K562 (cell line): ENCODE measurements at regions not wholly inside any gene's neighbourhood (a gene's known extent, or its start where the extent isn't known, plus 50 kb on each side); places are given as distances from the start of the nearest gene placed in this dataset.

ENCODE experiments used
- CEBPG ChIP-seq, 3 experiments: fragments of 200-800 bp in 1 of 3; sonication (Bioruptor generic) in 1 of 3; sonication (generic) in 1 of 3; formaldehyde crosslinking in 1 of 3; IDR thresholded peaks in 2 of 3; conservative IDR thresholded peaks in 1 of 3; 2 replicates each; pipeline versions ENCODE4 v1.6.1 to v1.8.0; 2016 to 2022; ENCODE audit warnings: missing compliant biosample characterization in 2 of 3, missing genetic modification characterization in 2 of 3, mild to moderate bottlenecking in 1 of 3, missing genetic modification reagents in 1 of 3
- E4F1 ChIP-seq: fragments of 250-450 bp; sonication (Bioruptor Pico); IDR thresholded peaks from 2 replicates; pipeline ENCODE4 v1.5.0; 2021; ENCODE audit warnings: mild to moderate bottlenecking, borderline replicate concordance
- HIVEP1 ChIP-seq: fragments of 250-450 bp; sonication (Bioruptor Pico); IDR thresholded peaks from 2 replicates; pipeline ENCODE4 v1.4.0; 2020; ENCODE audit warnings: mild to moderate bottlenecking
- KDM2B ChIP-seq: fragments of 250-450 bp; sonication (Bioruptor Pico); IDR thresholded peaks from 2 replicates; pipeline ENCODE4 v1.8.0; 2021; ENCODE audit warnings: mild to moderate bottlenecking, moderate library complexity
- SMARCA4 ChIP-seq: fragments of 450-650 bp; IDR thresholded peaks from 2 replicates; pipeline ENCODE4 v1.6.1; 2016
- TAF7 ChIP-seq: fragments of 450-650 bp; IDR thresholded peaks from 2 replicates; pipeline ENCODE4 v1.6.1; 2016; ENCODE audit warnings: missing genetic modification characterization, missing compliant biosample characterization
- TOE1 ChIP-seq, 2 experiments: fragments of 450-650 bp in 1 of 2; sonication (generic) in 1 of 2; formaldehyde crosslinking in 1 of 2; IDR thresholded peaks; 2 replicates each; pipeline versions ENCODE4 v1.7.1 to v1.8.0; 2016 to 2022; ENCODE audit warnings: borderline replicate concordance in 2 of 2, mild to moderate bottlenecking in 2 of 2, antibody characterized with exemption in 1 of 2, inconsistent platforms in 1 of 2, low read depth in 1 of 2, missing genetic modification reagents in 1 of 2, moderate library complexity in 1 of 2
- ZNF140 ChIP-seq: fragments of 250-450 bp; sonication (Bioruptor Pico); IDR thresholded peaks from 2 replicates; pipeline ENCODE4 v1.8.0; 2021; ENCODE audit warnings: moderate library complexity, mild to moderate bottlenecking, inconsistent platforms
- TF ChIP-seq, protein P1 (sequence below): fragments of 450-650 bp; formaldehyde crosslinking; IDR thresholded peaks from 2 replicates; pipeline ENCODE4 v1.4.0; 2022; ENCODE audit warnings: mild to moderate bottlenecking, moderate library complexity

DNA sequence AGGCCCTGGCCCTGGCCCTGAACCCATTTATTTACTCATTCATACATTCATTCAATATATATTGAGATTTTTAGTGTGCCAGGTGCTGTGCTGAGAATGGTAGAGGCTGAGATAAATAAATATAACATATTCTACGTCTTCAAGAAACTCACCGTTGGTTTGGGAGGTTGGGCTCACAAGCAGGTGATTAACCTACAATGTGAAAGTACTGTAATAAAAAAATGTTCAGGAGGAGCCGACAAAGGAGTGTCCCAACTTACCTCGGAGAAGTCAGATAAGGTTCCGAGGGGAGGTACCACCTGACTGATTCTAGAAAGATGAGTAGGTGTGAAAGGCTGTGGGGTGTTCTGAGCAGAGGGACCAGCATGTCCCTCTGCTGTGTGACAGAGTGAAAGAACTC, 479.6 kb upstream of the KLF4 start (continued):
- no peak for TF ChIP-seq TOE1 (IDR thresholded peaks at IDR 0.05; ENCODE audit: borderline replicate concordance)
- no peak for TF ChIP-seq TOE1 (CRISPR knock-in tag; IDR thresholded peaks at IDR 0.05; ENCODE audit: borderline replicate concordance, low read depth)
- no peak for TF ChIP-seq HIVEP1 (CRISPR knock-in tag)
- TF ChIP-seq ZNF140 (CRISPR knock-in tag) = no peak
- no peak for TF ChIP-seq E4F1 (CRISPR knock-in tag)
- TF ChIP-seq KDM2B = no peak
- no peak for TF ChIP-seq SMARCA4
- no peak for TF ChIP-seq CEBPG (CRISPR knock-in tag; IDR thresholded peaks at IDR 0.05)
- TF ChIP-seq CEBPG (tag; conservative IDR thresholded peaks at IDR 0.05 in 1 of 2, IDR thresholded peaks at IDR 0.05 in 1 of 2) = no peak
- TF ChIP-seq, protein P1, sequence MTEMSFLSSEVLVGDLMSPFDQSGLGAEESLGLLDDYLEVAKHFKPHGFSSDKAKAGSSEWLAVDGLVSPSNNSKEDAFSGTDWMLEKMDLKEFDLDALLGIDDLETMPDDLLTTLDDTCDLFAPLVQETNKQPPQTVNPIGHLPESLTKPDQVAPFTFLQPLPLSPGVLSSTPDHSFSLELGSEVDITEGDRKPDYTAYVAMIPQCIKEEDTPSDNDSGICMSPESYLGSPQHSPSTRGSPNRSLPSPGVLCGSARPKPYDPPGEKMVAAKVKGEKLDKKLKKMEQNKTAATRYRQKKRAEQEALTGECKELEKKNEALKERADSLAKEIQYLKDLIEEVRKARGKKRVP (CRISPR knock-in tag) = no peak
- no peak for TF ChIP-seq TAF7 (tag)
